ENCODE measurements at regions not wholly inside any gene's neighbourhood (a gene's known extent, or its start where the extent isn't known, plus 50 kb on each side); places are given as distances from the start of the nearest gene placed in this dataset.

DNA sequence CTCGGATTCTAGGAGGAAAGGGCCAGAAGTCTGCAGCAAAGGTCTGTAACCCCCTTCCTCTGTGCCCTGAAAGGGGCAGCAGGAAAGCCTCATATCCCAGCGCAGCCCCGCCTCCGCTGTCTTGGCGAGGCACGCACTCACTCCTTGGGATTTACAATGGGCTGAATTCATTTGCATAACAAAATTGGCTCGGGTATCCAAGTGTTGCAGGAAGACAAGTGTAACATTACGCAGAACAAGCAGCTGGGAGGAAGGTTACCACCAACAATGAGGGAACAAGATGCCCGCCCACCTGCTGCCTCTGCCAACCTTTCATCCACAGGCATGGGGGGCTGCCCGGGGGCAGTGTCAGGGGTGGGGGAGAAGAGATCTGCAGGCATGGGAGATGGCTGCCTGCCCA is 130.4 kb downstream of the MRM1 start (continued):
- no peak for TF ChIP-seq TAF7 (optimal IDR thresholded peaks at IDR 0.05; ENCODE audit: borderline replicate concordance, low read depth, low read length)
- TF ChIP-seq YY1 (IDR thresholded peaks at IDR 0.05; ENCODE audit: low read depth, low read length) = no peak
- no peak for TF ChIP-seq POU5F1 (IDR thresholded peaks at IDR 0.05; ENCODE audit: low read depth, low read length)
- TF ChIP-seq MAFK (IDR thresholded peaks at IDR 0.05; ENCODE audit: low read depth, low read length) = no peak
- TF ChIP-seq RAD21 (IDR thresholded peaks at IDR 0.05 in 1 of 2, conservative IDR thresholded peaks at IDR 0.05 in 1 of 2; ENCODE audit: low read depth in 2 of 2, low read length in 2 of 2) = 0 out of 4 replicates have a peak, but pooled peaks of 1 of the 2 experiments have one; percentile 6
- no peak for TF ChIP-seq GABPA (IDR thresholded peaks at IDR 0.05; ENCODE audit: borderline replicate concordance, insufficient read depth, low read length)
- TF ChIP-seq NRF1 (IDR thresholded peaks at IDR 0.05; ENCODE audit: low read depth, low read length) = no peak
- no peak for TF ChIP-seq POLR2AphosphoS5 (IDR thresholded peaks at IDR 0.05; ENCODE audit: low read depth, low read length)
- no peak for TF ChIP-seq KDM4A (IDR thresholded peaks at IDR 0.05; ENCODE audit: low read depth, low read length, severe bottlenecking)
- TF ChIP-seq CBX5 (IDR thresholded peaks at IDR 0.05; ENCODE audit: low read depth, low read length) = no peak
- no peak for TF ChIP-seq KDM5A (IDR thresholded peaks at IDR 0.05; ENCODE audit: low read length)
- TF ChIP-seq RBBP5 (IDR thresholded peaks at IDR 0.05; ENCODE audit: borderline replicate concordance, low read depth, low read length) = no peak
